Heart left ventricle (tissue), 16 donors: ENCODE measurements at regions not wholly inside any gene's neighbourhood (a gene's known extent, or its start where the extent isn't known, plus 50 kb on each side); places are given as distances from the start of the nearest gene placed in this dataset.
"Not testable (repeated sequence)": the region's sequence is repeated elsewhere in the genome, so short reads cannot be mapped to it uniquely, and the experiment has no call there.

ENCODE experiments used
- ATAC-seq, 4 donors: fragments of 200-7000 bp; cut with Tn5 transposase; one replicate each; pipeline ENCODE4 v1.9.1; 2020 to 2022; ENCODE audit warnings: moderate library complexity in 4 of 4, mild to moderate bottlenecking in 3 of 4, moderate number of reproducible peaks in 1 of 4
- DNase-seq, 5 donors: peaks; one replicate each; pipeline ENCODE4 v3.0.0-alpha.2; 2020
- H3K27ac ChIP-seq, 12 donors: fragments of 200-600 bp; sonication (generic) in 4 of 12; one replicate each; pipeline versions ENCODE4 v1.5.0 to v1.8.0; 2016 to 2022; ENCODE audit warnings: mild to moderate bottlenecking in 2 of 12
- H3K27me3 ChIP-seq, 9 donors: fragments of 200-600 bp; sonication (generic) in 2 of 9; one replicate each; pipeline versions ENCODE4 v1.5.1 to v1.8.0; 2016 to 2022; ENCODE audit warnings: mild to moderate bottlenecking in 3 of 9
- H3K36me3 ChIP-seq, 9 donors: fragments of 200-600 bp; sonication (generic) in 2 of 9; one replicate each; pipeline versions ENCODE4 v1.5.0 to v1.8.0; 2018 to 2022; ENCODE audit warnings: mild to moderate bottlenecking in 2 of 9
- H3K4me1 ChIP-seq, 12 donors: fragments of 200-600 bp; sonication (generic) in 4 of 12; one replicate each; pipeline versions ENCODE4 v1.5.0 to v1.8.0; 2016 to 2022; ENCODE audit warnings: mild to moderate bottlenecking in 3 of 12
- H3K4me3 ChIP-seq, 12 donors: fragments of 200-600 bp; sonication (generic) in 4 of 12; one replicate each; pipeline versions ENCODE4 v1.5.0 to v1.8.0; 2017 to 2022; ENCODE audit warnings: mild to moderate bottlenecking in 9 of 12, moderate library complexity in 4 of 12
- H3K9me3 ChIP-seq, 12 donors: fragments of 200-600 bp; sonication (generic) in 4 of 12; one replicate each; pipeline versions ENCODE4 v1.5.0 to v1.8.0; 2016 to 2022; ENCODE audit warnings: mild to moderate bottlenecking in 1 of 12
- POLR2A ChIP-seq, 2 donors: fragments of 450-650 bp; IDR thresholded peaks; one replicate each; pipeline ENCODE4 v1.6.1; 2017; ENCODE audit warnings: antibody characterized with exemption in 2 of 2, mild to moderate bottlenecking in 2 of 2, moderate library complexity in 2 of 2
- WGBS, 4 donors: extraction: QIAGEN DNeasy Blood & Tissue Kit in 2 of 4; methylation state at CpG; one replicate each; pipeline versions ENCODE4 v1.1.5 to v1.1.7; 2013 to 2018; 5-methylcytosine and 5-hydroxymethylcytosine counted together
- intact Hi-C, 10 donors: fragments of 100-400 bp; cut with DNase I; formaldehyde crosslinking; loops; one replicate each; pipeline versions ENCODE4 v1.11.1 to v1.14.2; 2022
- TF ChIP-seq, protein P1 (sequence below), 12 donors: fragments of 200-600 bp; sonication (generic) in 4 of 12; IDR thresholded peaks; one replicate each; pipeline versions ENCODE4 v1.5.0 to v1.8.0; 2018 to 2022; ENCODE audit warnings: antibody characterized with exemption in 12 of 12, mild to moderate bottlenecking in 5 of 12
- donor health status: ischemic (EF 13 %, LVEDD 7.1; RV severe dilation, severe dysfunction).
- donor health status: healthy with polysubstance abuse.
- donor health status: DM: no; HTN: yes; CAD: no.
- donor health status: DM: no; HTN: no; CAD: no.
- donor health status: ischemic (EF 25% LVEDD 6.9; RV normal size, moderate dysfunction).
- donor health status: ischemic (EF 25% LVEDD 5.7; RV mildly dilated, moderate dysfunction).
- donor health status: healthy.
- donor health status: DM: yes; HTN: yes; CAD: no.
- donor health status: ischemic (EF 35%, LVEDD 5.7; RV mildly dilated, moderate dysfunction).
- donor health status: nonischemic (EF 11% LVEDD 7.7; RV severe dilation, severe dysfunction).
- donor health status: DM: yes; HTN: yes; CAD: no.
- donor health status: PGD.
- donor health status: ischemic (EF 29% LVEDD 5.4; RV normal size, mild dysfunction).
- donor health status: nonischemic (EF 23%, LVEDD 6.1; RV moderate dilation, normal function).

DNA sequence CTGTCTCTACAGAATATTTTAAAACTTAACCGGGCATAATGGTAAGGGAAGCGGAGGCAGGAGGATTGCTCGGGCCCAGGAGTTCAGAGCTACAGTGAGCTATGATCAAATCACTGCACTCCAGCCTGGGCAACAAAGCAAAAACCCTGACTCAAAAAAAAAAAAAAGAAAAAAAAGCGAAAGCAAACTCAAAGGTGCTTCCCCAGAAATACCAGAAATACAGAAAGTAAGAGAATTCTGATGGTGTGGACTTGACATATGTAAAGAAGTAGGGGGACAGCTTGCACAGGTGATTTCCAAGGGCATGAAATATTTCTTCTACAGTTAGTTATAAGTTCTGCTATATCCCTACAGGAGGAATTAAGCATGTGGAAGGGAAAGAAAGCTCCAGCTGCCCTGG is 69.7 kb upstream of the APBB1IP start:
- H3K27me3 ChIP-seq, result no peaks in the 10 kb centered on the region
- DNase-seq, result no peak
- WGBS, 4 donors, result 51 to 66% (median 54%) methylated on average over 4 of the region's 4 CpGs
- no peak overlapping the region for H3K27ac ChIP-seq
- no peak overlapping the region for H3K4me3 ChIP-seq
- intact Hi-C loops, result no loop called here
- H3K36me3 ChIP-seq, result no peaks in the 10 kb centered on the region
- TF ChIP-seq POLR2A (IDR thresholded peaks at IDR 0.05), result no peak
- TF ChIP-seq, protein P1, sequence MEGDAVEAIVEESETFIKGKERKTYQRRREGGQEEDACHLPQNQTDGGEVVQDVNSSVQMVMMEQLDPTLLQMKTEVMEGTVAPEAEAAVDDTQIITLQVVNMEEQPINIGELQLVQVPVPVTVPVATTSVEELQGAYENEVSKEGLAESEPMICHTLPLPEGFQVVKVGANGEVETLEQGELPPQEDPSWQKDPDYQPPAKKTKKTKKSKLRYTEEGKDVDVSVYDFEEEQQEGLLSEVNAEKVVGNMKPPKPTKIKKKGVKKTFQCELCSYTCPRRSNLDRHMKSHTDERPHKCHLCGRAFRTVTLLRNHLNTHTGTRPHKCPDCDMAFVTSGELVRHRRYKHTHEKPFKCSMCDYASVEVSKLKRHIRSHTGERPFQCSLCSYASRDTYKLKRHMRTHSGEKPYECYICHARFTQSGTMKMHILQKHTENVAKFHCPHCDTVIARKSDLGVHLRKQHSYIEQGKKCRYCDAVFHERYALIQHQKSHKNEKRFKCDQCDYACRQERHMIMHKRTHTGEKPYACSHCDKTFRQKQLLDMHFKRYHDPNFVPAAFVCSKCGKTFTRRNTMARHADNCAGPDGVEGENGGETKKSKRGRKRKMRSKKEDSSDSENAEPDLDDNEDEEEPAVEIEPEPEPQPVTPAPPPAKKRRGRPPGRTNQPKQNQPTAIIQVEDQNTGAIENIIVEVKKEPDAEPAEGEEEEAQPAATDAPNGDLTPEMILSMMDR (IDR thresholded peaks at IDR 0.05), result no peak
- H3K9me3 ChIP-seq, result peaks cover 0 to 4% (median 0%) of the 10 kb centered on the region in 12 donors
- H3K4me1 ChIP-seq, result peaks cover 0 to 13% (median 0%) of the 10 kb centered on the region in 12 donors
- no peak for ATAC-seq

- no peaks in the 10 kb centered on the region for H3K36me3 ChIP-seq
- intact Hi-C loops, result no loop called here
- H3K4me1 ChIP-seq, result peaks cover 0 to 23% (median 0%) of the 10 kb centered on the region in 12 donors
- no peaks in the 10 kb centered on the region for H3K27me3 ChIP-seq
- DNase-seq, result no peak
- H3K9me3 ChIP-seq, result peaks cover 0 to 4% (median 0%) of the 10 kb centered on the region in 12 donors
- no peak for ATAC-seq
- 61 to 67% (median 62%) methylated on average over 4 of the region's 4 CpGs for WGBS, 4 donors
- H3K4me3 ChIP-seq, result no peak overlapping the region
- H3K27ac ChIP-seq, result no peak overlapping the region
- no peak for TF ChIP-seq POLR2A (IDR thresholded peaks at IDR 0.05)
- TF ChIP-seq, protein P1 (IDR thresholded peaks at IDR 0.05), result no peak
Measured at GRCh38 chr10:26372513-26373354, 65.4 kb upstream of the APBB1IP start.

DNA sequence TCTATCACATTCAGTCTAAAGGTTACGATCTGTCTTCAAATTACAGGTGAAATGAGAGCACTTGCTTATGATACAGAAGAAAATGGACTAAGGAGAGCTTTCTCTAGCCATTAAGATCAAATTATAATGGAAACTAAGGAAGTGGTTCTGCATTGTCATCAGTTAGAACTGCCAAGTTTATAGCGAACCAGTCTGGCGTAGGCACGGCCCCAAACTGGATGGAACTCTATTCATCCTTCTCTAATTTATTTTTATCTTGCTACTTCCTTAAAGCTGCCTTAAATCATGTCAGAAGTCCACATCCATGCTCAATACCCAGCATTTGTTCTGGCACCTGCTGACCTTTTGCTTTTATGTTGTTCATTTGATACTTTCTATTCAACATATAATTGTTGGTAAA is 63.7 kb upstream of the APBB1IP start:
- WGBS, 4 donors, result 86 to 92% (median 88%) methylated on average over 4 of the region's 4 CpGs
- H3K9me3 ChIP-seq, result peaks cover 0 to 4% (median 0%) of the 10 kb centered on the region in 12 donors
- intact Hi-C loops, result no loop called here

DNA sequence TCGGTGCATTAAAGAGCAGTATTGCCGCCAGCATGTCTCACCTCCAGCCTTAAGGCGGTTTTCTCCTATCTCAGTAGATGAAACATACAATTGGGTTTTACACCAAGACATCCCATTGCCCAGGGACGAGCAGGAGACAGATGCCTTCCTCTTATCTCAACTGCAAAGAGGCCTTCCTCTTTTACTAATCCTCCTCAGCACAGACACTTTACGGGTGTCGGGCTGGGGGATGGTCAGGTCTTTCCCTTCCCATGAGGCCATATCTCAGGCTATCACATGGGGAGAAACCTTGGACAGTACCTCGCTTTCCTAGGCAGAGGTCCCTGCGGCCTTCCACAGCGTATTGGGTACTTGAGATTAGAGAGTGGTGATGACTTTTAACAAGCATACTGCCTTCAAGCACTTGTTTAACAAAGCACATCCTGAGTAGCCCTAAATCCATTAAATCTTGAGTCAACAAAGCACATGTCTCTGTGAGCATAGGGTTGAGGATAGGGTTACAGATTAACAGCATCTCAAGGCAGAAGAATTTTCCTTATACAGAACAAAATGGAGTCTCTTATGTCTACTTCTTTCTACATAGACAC is 60.8 kb upstream of the APBB1IP start:
- H3K9me3 ChIP-seq, H3K36me3 ChIP-seq, H3K4me3 ChIP-seq, intact Hi-C loops, H3K27ac ChIP-seq, ATAC-seq, H3K27me3 ChIP-seq, DNase-seq: not testable (repeated sequence)
- H3K4me1 ChIP-seq, result peaks cover 0 to 22% (median 0%) of the 10 kb centered on the region in 12 donors
- 17 to 44% (median 24%) methylated on average over 9 of the region's 9 CpGs for WGBS, 4 donors

More for the DNA sequence above, 63.7 kb upstream of the APBB1IP start:
- ATAC-seq, result peak in 1 of 4 donors; percentile 52
- Histone ChIP-seq H3K4me1 (peaks cover 0 to 23% (median 0%) of the 10 kb centered on the region in 12 donors), H3K27me3 (no peaks in the 10 kb centered on the region), H3K27ac (no peak overlapping the region), H3K4me3 (no peak overlapping the region), H3K36me3 (no peaks in the 10 kb centered on the region)
- DNase-seq, result peak in 1 of 5 donors; percentile 25
- TF ChIP-seq, protein P1 (IDR thresholded peaks at IDR 0.05), result no peak
- no peak for TF ChIP-seq POLR2A (IDR thresholded peaks at IDR 0.05)
